ENCODE measurements at regions not wholly inside any gene's neighbourhood (a gene's known extent, or its start where the extent isn't known, plus 50 kb on each side); places are given as distances from the start of the nearest gene placed in this dataset.

DNA sequence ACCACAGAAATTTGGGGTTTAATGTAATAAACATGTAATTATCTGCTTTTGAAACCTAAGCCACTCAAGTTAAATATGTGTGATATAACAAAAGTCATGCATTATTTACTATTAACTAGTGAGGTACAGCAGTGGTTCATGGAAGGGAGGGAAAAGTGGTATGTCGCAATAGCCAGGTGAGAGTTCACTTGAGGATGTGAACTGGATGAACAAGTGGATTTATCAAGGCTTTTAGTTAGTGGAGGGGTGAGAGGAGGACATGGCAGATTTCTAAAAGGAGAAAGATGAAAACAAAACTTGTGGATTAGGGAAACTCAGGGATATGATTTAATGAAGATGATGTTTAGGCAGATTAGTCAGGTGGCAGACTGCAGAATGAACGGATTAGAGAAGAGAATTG is 141.3 kb upstream of the NFIB start:
- Histone ChIP-seq H3K4me3 (replicated peaks; ENCODE audit: insufficient read depth, low read length) (no peak overlapping the region), H3K27me3 (ENCODE audit: insufficient read depth, poor library complexity, severe bottlenecking) (no peaks in the 10 kb centered on the region), H3K27ac (replicated peaks) (no peak overlapping the region)
- TF ChIP-seq POLR2AphosphoS5 (IDR thresholded peaks at IDR 0.05; ENCODE audit: low read depth): no peak
- no peak for TF ChIP-seq REST (IDR thresholded peaks at IDR 0.05; ENCODE audit: insufficient replicate concordance, low read depth)
- no peak for TF ChIP-seq GABPA (IDR thresholded peaks at IDR 0.05; ENCODE audit: low read depth)
- no peak for TF ChIP-seq CTCF (IDR thresholded peaks at IDR 0.05; ENCODE audit: insufficient read depth, low read length)
- no peak for TF ChIP-seq SPI1 (IDR thresholded peaks at IDR 0.05; ENCODE audit: borderline replicate concordance, low read depth)
- DNase-seq (ENCODE audit: low read depth in 1 of 2, low spot score in 1 of 2): no peak

DNA sequence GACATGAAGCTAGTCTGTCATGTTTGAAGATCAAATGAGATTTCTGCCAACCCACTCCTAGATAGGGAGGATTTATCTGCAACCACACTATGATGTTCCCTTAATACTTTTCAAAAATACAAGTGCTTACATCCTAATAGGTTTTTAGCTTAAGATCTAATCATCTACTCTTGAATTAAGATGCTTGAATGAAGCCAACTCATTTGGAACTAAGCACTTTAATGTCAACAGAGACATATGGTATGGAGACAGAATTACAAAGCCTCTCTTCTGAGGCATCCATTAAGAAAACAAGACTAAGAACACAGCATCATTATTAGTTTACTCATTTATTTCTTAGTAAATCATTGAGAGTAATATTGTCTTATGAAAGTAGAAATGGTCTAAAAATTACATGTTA is 139.3 kb upstream of the NFIB start:
- Histone ChIP-seq H3K4me3 (replicated peaks; ENCODE audit: insufficient read depth, low read length) (no peak overlapping the region), H3K27me3 (ENCODE audit: insufficient read depth, poor library complexity, severe bottlenecking) (no peaks in the 10 kb centered on the region), H3K27ac (replicated peaks) (no peak overlapping the region)
- TF ChIP-seq GABPA (IDR thresholded peaks at IDR 0.05; ENCODE audit: low read depth) (no peak), POLR2AphosphoS5 (IDR thresholded peaks at IDR 0.05; ENCODE audit: low read depth) (no peak), CTCF (IDR thresholded peaks at IDR 0.05; ENCODE audit: insufficient read depth, low read length) (no peak), REST (IDR thresholded peaks at IDR 0.05; ENCODE audit: insufficient replicate concordance, low read depth) (no peak)
- DNase-seq (ENCODE audit: low read depth in 1 of 2, low spot score in 1 of 2): no peak

DNA sequence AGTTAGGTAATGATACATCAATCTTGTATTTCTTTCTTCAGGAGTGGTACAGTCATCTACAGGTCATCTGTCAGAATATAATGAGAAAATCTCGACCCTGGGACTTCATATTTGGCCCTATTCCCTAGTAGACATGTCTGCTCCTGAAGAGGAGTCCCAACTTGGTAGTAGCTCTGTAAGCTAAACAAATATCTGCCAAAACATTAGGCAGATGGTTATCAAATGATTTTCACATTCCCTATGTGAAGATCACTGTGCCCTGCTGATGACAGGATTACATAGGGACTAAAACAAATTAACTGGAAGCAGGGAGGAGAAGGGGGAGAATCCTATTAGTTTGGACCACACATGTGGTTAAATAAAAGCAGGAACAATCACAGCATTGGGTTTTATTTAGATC is 138.6 kb upstream of the NFIB start:
- H3K27ac ChIP-seq (replicated peaks): no peak overlapping the region
- TF ChIP-seq REST (IDR thresholded peaks at IDR 0.05; ENCODE audit: insufficient replicate concordance, low read depth) (no peak), SPI1 (IDR thresholded peaks at IDR 0.05; ENCODE audit: borderline replicate concordance, low read depth) (no peak), CTCF (IDR thresholded peaks at IDR 0.05; ENCODE audit: insufficient read depth, low read length) (no peak), POLR2AphosphoS5 (IDR thresholded peaks at IDR 0.05; ENCODE audit: low read depth) (no peak), GABPA (IDR thresholded peaks at IDR 0.05; ENCODE audit: low read depth) (no peak)
- H3K4me3 ChIP-seq (replicated peaks; ENCODE audit: insufficient read depth, low read length): no peak overlapping the region
- DNase-seq (ENCODE audit: low read depth in 1 of 2, low spot score in 1 of 2): no peak
- H3K27me3 ChIP-seq (ENCODE audit: insufficient read depth, poor library complexity, severe bottlenecking): no peaks in the 10 kb centered on the region

Measured in HL-60 (cell line).